Trophoblast cell (in vitro differentiated cells and primary cell): ENCODE measurements at regions not wholly inside any gene's neighbourhood (a gene's known extent, or its start where the extent isn't known, plus 50 kb on each side); places are given as distances from the start of the nearest gene placed in this dataset.

ENCODE experiments used
- DNase-seq, 2 donors: peaks; one replicate each; pipeline ENCODE4 v3.0.0-alpha.2; 2016
- H2AFZ ChIP-seq: 2 replicates; pipeline ENCODE4 v1.6.1; 2013; ENCODE audit warnings: low read length, moderate library complexity, mild to moderate bottlenecking; ENCODE audit not compliant: insufficient read depth, poor library complexity
- H2AK5ac ChIP-seq: 2 replicates; pipeline ENCODE4 v1.6.1; 2013; ENCODE audit warnings: mild to moderate bottlenecking, low read length
- H2BK120ac ChIP-seq: 2 replicates; pipeline ENCODE4 v1.6.1; 2013; ENCODE audit warnings: low read length, mild to moderate bottlenecking, moderate library complexity; ENCODE audit not compliant: insufficient read depth, poor library complexity
- H2BK12ac ChIP-seq: 2 replicates; pipeline ENCODE4 v1.6.1; 2013; ENCODE audit warnings: mild to moderate bottlenecking, low read length, moderate library complexity
- H2BK5ac ChIP-seq: 2 replicates; pipeline ENCODE4 v1.6.1; 2013; ENCODE audit warnings: low read length, low read depth, moderate library complexity, mild to moderate bottlenecking; ENCODE audit not compliant: poor library complexity
- H3K14ac ChIP-seq: 2 replicates; pipeline ENCODE4 v1.6.1; 2013; ENCODE audit warnings: mild to moderate bottlenecking, low read length
- H3K18ac ChIP-seq: 2 replicates; pipeline ENCODE4 v1.6.1; 2013; ENCODE audit warnings: mild to moderate bottlenecking, low read length
- H3K23ac ChIP-seq: 2 replicates; pipeline ENCODE4 v1.6.1; 2013; ENCODE audit warnings: low read length
- H3K27ac ChIP-seq: 2 replicates; pipeline ENCODE4 v1.5.1; 2013; ENCODE audit warnings: low read depth, mild to moderate bottlenecking, inconsistent platforms, low read length, moderate library complexity
- H3K27me3 ChIP-seq: 2 replicates; pipeline ENCODE4 v1.6.1; 2013; ENCODE audit warnings: inconsistent platforms, mild to moderate bottlenecking, low read length, moderate library complexity; ENCODE audit not compliant: insufficient read depth
- H3K36me3 ChIP-seq, 2 experiments: 1 replicate in 1 of 2; 2 replicates in 1 of 2; pipeline ENCODE4 v1.6.1; 2013; ENCODE audit warnings: low read length in 2 of 2, mild to moderate bottlenecking in 2 of 2, moderate library complexity in 1 of 2; ENCODE audit not compliant: insufficient read depth in 2 of 2, control insufficient read depth in 1 of 2
- H3K4ac ChIP-seq: 2 replicates; pipeline ENCODE4 v1.6.1; 2013; ENCODE audit warnings: low read depth, mild to moderate bottlenecking, low read length, moderate library complexity
- H3K4me1 ChIP-seq, 2 experiments: 1 replicate in 1 of 2; 2 replicates in 1 of 2; pipeline ENCODE4 v1.6.1; 2013; ENCODE audit warnings: low read length in 2 of 2, mild to moderate bottlenecking in 2 of 2, moderate library complexity in 1 of 2; ENCODE audit not compliant: insufficient read depth in 2 of 2, control insufficient read depth in 1 of 2
- H3K4me2 ChIP-seq: 2 replicates; pipeline ENCODE4 v1.6.1; 2013; ENCODE audit warnings: inconsistent platforms, mild to moderate bottlenecking, low read length, moderate library complexity
- H3K4me3 ChIP-seq: 2 replicates; pipeline ENCODE4 v1.5.1; 2013; ENCODE audit warnings: mild to moderate bottlenecking, low read depth, low read length, inconsistent platforms
- H3K79me1 ChIP-seq: one replicate; pipeline ENCODE4 v1.6.1; 2013; ENCODE audit warnings: low read length
- H3K79me2 ChIP-seq: 2 replicates; pipeline ENCODE4 v1.6.1; 2013; ENCODE audit warnings: low read length, mild to moderate bottlenecking; ENCODE audit not compliant: control insufficient read depth, insufficient read depth, poor library complexity
- H3K9ac ChIP-seq: 2 replicates; pipeline ENCODE4 v1.6.1; 2013; ENCODE audit warnings: mild to moderate bottlenecking, low read length
- H3K9me3 ChIP-seq: 2 replicates; pipeline ENCODE4 v1.6.1; 2013; ENCODE audit warnings: low read depth, mild to moderate bottlenecking, control low read depth, inconsistent platforms, low read length; ENCODE audit not compliant: insufficient read depth
- H4K12ac ChIP-seq: 2 replicates; pipeline ENCODE4 v1.6.1; 2013; ENCODE audit warnings: low read depth, mild to moderate bottlenecking, low read length, moderate library complexity
- H4K8ac ChIP-seq: 2 replicates; pipeline ENCODE4 v1.6.1; 2013; ENCODE audit warnings: low read depth, mild to moderate bottlenecking, low read length, moderate library complexity
- H4K91ac ChIP-seq: one replicate; pipeline ENCODE4 v1.6.1; 2013; ENCODE audit warnings: low read depth, mild to moderate bottlenecking, low read length, moderate library complexity
- WGBS: extraction: QIAGEN DNeasy Blood & Tissue Kit; methylation state at CpG from one replicate; pipeline ENCODE4 v1.1.7; 2013; ENCODE audit warnings: missing lambda C conversion rate; ENCODE audit not compliant: insufficient read length, insufficient coverage; ENCODE audit errors: extremely low coverage; 5-methylcytosine and 5-hydroxymethylcytosine counted together

GRCh38 chr11:87421422-87421821 is 383.7 kb downstream of the TMEM135 start:
- H3K79me1 ChIP-seq = peaks cover 6% of the 10 kb centered on the region
- H2BK120ac ChIP-seq = no peak overlapping the region
- H3K4me2 ChIP-seq = no peak overlapping the region
- no peak overlapping the region for H3K18ac ChIP-seq
- H2BK5ac ChIP-seq = no peak overlapping the region
- no CpG with 5 or more reads among the region's 2 CpGs for WGBS
- no peaks in the 10 kb centered on the region for H3K79me2 ChIP-seq
- no peak overlapping the region for H3K23ac ChIP-seq
- H4K12ac ChIP-seq = no peak overlapping the region
- H3K4me3 ChIP-seq = no peak overlapping the region
- H3K27ac ChIP-seq = no peak overlapping the region
- no peak overlapping the region for H4K8ac ChIP-seq
- no peaks in the 10 kb centered on the region for H3K27me3 ChIP-seq
- DNase-seq = peak; percentile 66 to 87
- no peak overlapping the region for H2AFZ ChIP-seq
- no peak overlapping the region for H4K91ac ChIP-seq
- no peak overlapping the region for H3K4ac ChIP-seq
- no peak overlapping the region for H3K14ac ChIP-seq
- no peaks in the 10 kb centered on the region for H3K36me3 ChIP-seq
- H2AK5ac ChIP-seq = no peak overlapping the region
- no peaks in the 10 kb centered on the region for H3K9me3 ChIP-seq
- H2BK12ac ChIP-seq = no peak overlapping the region
- peaks cover 13 to 14% of the 10 kb centered on the region in 2 experiments for H3K4me1 ChIP-seq
- no peak overlapping the region for H3K9ac ChIP-seq

- Histone ChIP-seq H3K27me3 (no peaks in the 10 kb centered on the region), H2AK5ac (no peak overlapping the region), H3K14ac (no peak overlapping the region)
These were observed 380.2 kb downstream of the TMEM135 start for GRCh38 chr11:87417951-87418350.

GRCh38 chr11:87405843-87406242 is 368.1 kb downstream of the TMEM135 start:
- no peak overlapping the region for H3K4me2 ChIP-seq
- H3K14ac ChIP-seq = no peak overlapping the region
- H2BK5ac ChIP-seq = no peak overlapping the region
- H3K4ac ChIP-seq = no peak overlapping the region
- H3K27ac ChIP-seq = no peak overlapping the region
- H3K27me3 ChIP-seq = no peaks in the 10 kb centered on the region
- no peak overlapping the region for H4K12ac ChIP-seq
- no peak overlapping the region for H2BK120ac ChIP-seq
- H3K9me3 ChIP-seq = no peaks in the 10 kb centered on the region
- H3K9ac ChIP-seq = no peak overlapping the region
- no peak overlapping the region for H3K4me3 ChIP-seq
- no peaks in the 10 kb centered on the region for H3K79me2 ChIP-seq
- no peak overlapping the region for H2AFZ ChIP-seq
- H2BK12ac ChIP-seq = no peak overlapping the region
- no peak overlapping the region for H2AK5ac ChIP-seq
- no peak for DNase-seq
- no CpG with 5 or more reads among the region's 3 CpGs for WGBS
- H3K36me3 ChIP-seq = no peaks in the 10 kb centered on the region
- H4K91ac ChIP-seq = no peak overlapping the region
- H4K8ac ChIP-seq = no peak overlapping the region
- no peaks in the 10 kb centered on the region for H3K4me1 ChIP-seq
- H3K18ac ChIP-seq = no peak overlapping the region
- H3K79me1 ChIP-seq = no peaks in the 10 kb centered on the region
- H3K23ac ChIP-seq = no peak overlapping the region

More at GRCh38 chr11:87417951-87418350, 380.2 kb downstream of the TMEM135 start:
- Histone ChIP-seq H3K9ac (no peak overlapping the region), H3K79me2 (no peaks in the 10 kb centered on the region), H3K23ac (no peak overlapping the region), H4K12ac (no peak overlapping the region), H2BK12ac (no peak overlapping the region), H4K8ac (no peak overlapping the region), H3K4me3 (no peak overlapping the region), H3K36me3 (no peaks in the 10 kb centered on the region), H4K91ac (no peak overlapping the region), H3K4ac (no peak overlapping the region), H2BK120ac (no peak overlapping the region), H3K4me2 (no peak overlapping the region), H3K18ac (no peak overlapping the region), H3K79me1 (peaks cover 6% of the 10 kb centered on the region), H3K9me3 (no peaks in the 10 kb centered on the region), H3K27ac (no peak overlapping the region), H2AFZ (no peak overlapping the region), H3K4me1 (peaks cover 6 to 7% of the 10 kb centered on the region in 2 experiments), H2BK5ac (no peak overlapping the region)
- DNase-seq = no peak

DNA sequence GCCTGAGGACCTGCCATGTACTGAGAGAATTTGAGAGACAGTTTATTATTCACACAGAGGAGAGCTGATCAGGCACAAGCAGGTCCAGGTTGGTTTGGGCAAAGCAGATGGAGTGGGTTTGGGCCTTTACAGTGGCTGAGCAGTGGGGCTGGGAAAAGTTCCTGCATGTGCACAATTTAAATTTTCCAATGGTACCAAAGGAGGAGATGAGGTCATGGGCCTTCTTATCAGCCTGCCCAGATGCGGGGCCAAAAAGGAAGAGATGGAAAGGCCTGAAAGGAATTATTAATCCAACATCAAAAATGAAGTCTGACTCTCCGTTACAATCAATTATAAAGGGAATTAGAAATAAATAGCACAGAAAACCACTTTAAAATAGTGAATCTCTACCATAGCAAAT is 367.6 kb downstream of the TMEM135 start:
- no peak overlapping the region for H4K12ac ChIP-seq
- no peak overlapping the region for H2AFZ ChIP-seq
- no peaks in the 10 kb centered on the region for H3K79me1 ChIP-seq
- H3K9me3 ChIP-seq = no peaks in the 10 kb centered on the region
- H3K4me1 ChIP-seq = no peaks in the 10 kb centered on the region
- H3K4me2 ChIP-seq = no peak overlapping the region
- no peak overlapping the region for H4K91ac ChIP-seq
- no peak overlapping the region for H3K18ac ChIP-seq
- no peak overlapping the region for H4K8ac ChIP-seq
- no peak overlapping the region for H3K9ac ChIP-seq
- no peaks in the 10 kb centered on the region for H3K27me3 ChIP-seq
- H3K14ac ChIP-seq = no peak overlapping the region
- no peak overlapping the region for H3K27ac ChIP-seq
- H2BK5ac ChIP-seq = no peak overlapping the region
- WGBS = no CpG with 5 or more reads among the region's 2 CpGs
- H3K4ac ChIP-seq = no peak overlapping the region
- no peak overlapping the region for H2AK5ac ChIP-seq
- DNase-seq = no peak
- H3K79me2 ChIP-seq = no peaks in the 10 kb centered on the region
- no peak overlapping the region for H2BK12ac ChIP-seq
- no peak overlapping the region for H2BK120ac ChIP-seq
- H3K23ac ChIP-seq = no peak overlapping the region
- H3K4me3 ChIP-seq = no peak overlapping the region
- no peaks in the 10 kb centered on the region for H3K36me3 ChIP-seq
